ENCODE measurements at regions not wholly inside any gene's neighbourhood (a gene's known extent, or its start where the extent isn't known, plus 50 kb on each side); places are given as distances from the start of the nearest gene placed in this dataset.

GRCh38 chr15:31273258-31273941, 53.2 kb upstream of the KLF13 start:
- TF ChIP-seq, protein P1, sequence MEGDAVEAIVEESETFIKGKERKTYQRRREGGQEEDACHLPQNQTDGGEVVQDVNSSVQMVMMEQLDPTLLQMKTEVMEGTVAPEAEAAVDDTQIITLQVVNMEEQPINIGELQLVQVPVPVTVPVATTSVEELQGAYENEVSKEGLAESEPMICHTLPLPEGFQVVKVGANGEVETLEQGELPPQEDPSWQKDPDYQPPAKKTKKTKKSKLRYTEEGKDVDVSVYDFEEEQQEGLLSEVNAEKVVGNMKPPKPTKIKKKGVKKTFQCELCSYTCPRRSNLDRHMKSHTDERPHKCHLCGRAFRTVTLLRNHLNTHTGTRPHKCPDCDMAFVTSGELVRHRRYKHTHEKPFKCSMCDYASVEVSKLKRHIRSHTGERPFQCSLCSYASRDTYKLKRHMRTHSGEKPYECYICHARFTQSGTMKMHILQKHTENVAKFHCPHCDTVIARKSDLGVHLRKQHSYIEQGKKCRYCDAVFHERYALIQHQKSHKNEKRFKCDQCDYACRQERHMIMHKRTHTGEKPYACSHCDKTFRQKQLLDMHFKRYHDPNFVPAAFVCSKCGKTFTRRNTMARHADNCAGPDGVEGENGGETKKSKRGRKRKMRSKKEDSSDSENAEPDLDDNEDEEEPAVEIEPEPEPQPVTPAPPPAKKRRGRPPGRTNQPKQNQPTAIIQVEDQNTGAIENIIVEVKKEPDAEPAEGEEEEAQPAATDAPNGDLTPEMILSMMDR (conservative IDR thresholded peaks at IDR 0.05; ENCODE audit: low read length), result no peak
- no peak for TF ChIP-seq EZH2phosphoT487 (IDR thresholded peaks at IDR 0.05; ENCODE audit: borderline replicate concordance, low read depth, low read length)
- H3K4me1 ChIP-seq (ENCODE audit: insufficient read depth, low read length, poor library complexity, severe bottlenecking), result peaks cover 57% of the 10 kb centered on the region
- H3K27ac ChIP-seq (ENCODE audit: low read depth, low read length, poor library complexity, severe bottlenecking), result no peak overlapping the region
- no peaks in the 10 kb centered on the region for H3K9me3 ChIP-seq (ENCODE audit: low read length)
- intact Hi-C loops (cut with micrococcal nuclease; ENCODE audit: unreplicated experiment), result no loop called here
- no peaks in the 10 kb centered on the region for H3K9me2 ChIP-seq (ENCODE audit: insufficient read depth, low read length)
- H3K36me3 ChIP-seq (ENCODE audit: insufficient read depth, low read length), result no peaks in the 10 kb centered on the region
- ChIA-PET POLR2A (interaction anchor here (1.1 kb wide), 1 partner anchor 13 kb away, joined by 3 read pairs; no protein-coding TSS in a partner anchor), CTCF (ENCODE audit: unreplicated experiment) (no interaction called here)
- no peak overlapping the region for H3K4me3 ChIP-seq (ENCODE audit: low read depth, low read length, poor library complexity, severe bottlenecking)
- no peak overlapping the region for H3K4me2 ChIP-seq (ENCODE audit: low read length)
- H3K79me2 ChIP-seq (ENCODE audit: insufficient read depth, low read depth, low read length), result no peaks in the 10 kb centered on the region
- no peak for DNase-seq (ENCODE audit: low spot score)
- no TSS peak for BruUV-seq (replicated peaks)
- H4K20me1 ChIP-seq (ENCODE audit: insufficient read depth, low read length), result no peaks in the 10 kb centered on the region
- peak overlapping the region; percentile 52; the same call in 1 of the 2 replicates for H2AFZ ChIP-seq (ENCODE audit: low read length)

GRCh38 chr15:31274496-31275330, 51.9 kb upstream of the KLF13 start:
- Histone ChIP-seq H3K4me3 (ENCODE audit: low read depth, low read length, poor library complexity, severe bottlenecking) (no peak overlapping the region), H3K4me1 (ENCODE audit: insufficient read depth, low read length, poor library complexity, severe bottlenecking) (peaks cover 50% of the 10 kb centered on the region), H3K36me3 (ENCODE audit: insufficient read depth, low read length) (no peaks in the 10 kb centered on the region), H3K9me3 (ENCODE audit: low read length) (no peaks in the 10 kb centered on the region), H2AFZ (ENCODE audit: low read length) (peak overlapping the region; percentile 66; the same call in 1 of the 2 replicates), H3K27ac (ENCODE audit: low read depth, low read length, poor library complexity, severe bottlenecking) (no peak overlapping the region), H3K4me2 (ENCODE audit: low read length) (peak overlapping the region; percentile 14; the same call in 1 of the 2 replicates), H3K79me2 (ENCODE audit: insufficient read depth, low read depth, low read length) (no peaks in the 10 kb centered on the region), H3K9me2 (ENCODE audit: insufficient read depth, low read length) (no peaks in the 10 kb centered on the region), H4K20me1 (ENCODE audit: insufficient read depth, low read length) (no peaks in the 10 kb centered on the region)
- ChIA-PET CTCF (ENCODE audit: unreplicated experiment) (no interaction called here), POLR2A (interaction anchor here (0.6 to 1.1 kb wide), 3 partner anchors 12 to 389 kb away, joined by 3 read pairs; no protein-coding TSS in a partner anchor)
- no peak for TF ChIP-seq EZH2phosphoT487 (IDR thresholded peaks at IDR 0.05; ENCODE audit: borderline replicate concordance, low read depth, low read length)
- TF ChIP-seq, protein P1 (conservative IDR thresholded peaks at IDR 0.05; ENCODE audit: low read length), result no peak
- intact Hi-C loops (cut with micrococcal nuclease; ENCODE audit: unreplicated experiment), result no loop called here
- DNase-seq (ENCODE audit: low spot score), result no peak
- BruUV-seq (replicated peaks), result no TSS peak

All from OCI-LY7 (cell line).